BJ (cell line): ENCODE measurements at regions not wholly inside any gene's neighbourhood (a gene's known extent, or its start where the extent isn't known, plus 50 kb on each side); places are given as distances from the start of the nearest gene placed in this dataset.

Experiments used
- CTCF ChIA-PET: fragments of 350-600 bp; formaldehyde crosslinking; extraction: SDS; loops from one replicate; lab custom pipeline; 2021; ENCODE audit warnings: antibody characterized with exemption, inconsistent platforms; lab: Yijun Ruan, JAX
- POLR2A ChIA-PET: fragments of 300-600 bp; sonication (Branson Sonifier 250); formaldehyde crosslinking; extraction: SDS; loops from one replicate; lab custom pipeline; 2021; ENCODE audit warnings: antibody characterized with exemption; lab: Charles Lee
- DNase-seq: peaks from one replicate; pipeline ENCODE4 v3.0.0-alpha.2; 2011; ENCODE audit warnings: low read depth
- H3K27me3 ChIP-seq: 2 replicates; pipeline ENCODE4 v1.6.0; 2011; ENCODE audit warnings: low read length; ENCODE audit not compliant: control insufficient read depth, insufficient read depth
- H3K36me3 ChIP-seq: 2 replicates; pipeline ENCODE4 v1.5.1; 2011; ENCODE audit warnings: low read length; ENCODE audit not compliant: control insufficient read depth, insufficient read depth
- H3K4me3 ChIP-seq: 2 replicates; pipeline ENCODE4 v1.5.1; 2011; ENCODE audit warnings: low read depth, mild to moderate bottlenecking, control low read depth, low read length
- CTCF ChIP-seq: IDR thresholded peaks from 2 replicates; pipeline ENCODE4 v1.5.1; 2011; ENCODE audit warnings: low read depth, mild to moderate bottlenecking, control low read depth, inconsistent platforms, low read length, moderate library complexity; ENCODE audit not compliant: insufficient read depth

DNA sequence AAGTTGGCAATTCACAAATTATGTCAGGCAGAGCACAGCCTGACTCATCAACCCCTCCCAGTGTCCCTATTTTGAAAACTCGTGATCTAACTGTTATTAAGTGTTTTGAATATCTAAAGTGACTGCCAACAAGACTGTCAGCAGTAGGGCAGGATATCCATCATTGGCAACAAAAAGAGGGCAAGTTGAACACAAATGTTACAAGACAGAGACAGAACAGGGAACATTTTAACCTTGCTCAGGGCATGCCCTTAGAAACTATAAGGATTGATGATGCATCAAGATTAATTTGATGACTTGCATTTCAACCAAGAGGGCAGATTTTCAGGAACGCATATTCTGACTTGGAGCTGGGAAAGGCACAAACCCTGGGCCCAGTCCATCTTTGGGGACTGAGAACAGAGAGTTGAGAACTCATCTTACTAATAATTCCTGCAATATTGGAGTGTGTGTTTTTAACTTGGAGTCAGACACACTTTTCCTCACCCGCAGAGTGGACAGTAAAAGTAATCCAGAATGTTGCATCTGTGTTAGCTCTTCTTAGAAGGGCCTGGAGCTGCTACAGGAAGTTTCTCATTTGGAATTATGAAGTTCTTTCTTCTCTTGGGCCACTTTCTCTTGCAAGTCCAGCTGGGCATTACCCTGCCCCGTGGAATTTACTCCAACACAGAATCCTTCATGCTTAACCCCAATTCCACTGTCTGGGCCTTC is 317.2 kb downstream of the LTN1 start:
- DNase-seq: no peak
- Histone ChIP-seq H3K4me3 (no peak overlapping the region), H3K27me3 (no peaks in the 10 kb centered on the region), H3K36me3 (no peaks in the 10 kb centered on the region)
- TF ChIP-seq CTCF: no peak
- CTCF ChIA-PET: interaction anchor here (0.5 to 0.9 kb wide), 2 partner anchors 9 to 149 kb away, joined by 3 read pairs; no protein-coding TSS in a partner anchor
- POLR2A ChIA-PET: no interaction called here

DNA sequence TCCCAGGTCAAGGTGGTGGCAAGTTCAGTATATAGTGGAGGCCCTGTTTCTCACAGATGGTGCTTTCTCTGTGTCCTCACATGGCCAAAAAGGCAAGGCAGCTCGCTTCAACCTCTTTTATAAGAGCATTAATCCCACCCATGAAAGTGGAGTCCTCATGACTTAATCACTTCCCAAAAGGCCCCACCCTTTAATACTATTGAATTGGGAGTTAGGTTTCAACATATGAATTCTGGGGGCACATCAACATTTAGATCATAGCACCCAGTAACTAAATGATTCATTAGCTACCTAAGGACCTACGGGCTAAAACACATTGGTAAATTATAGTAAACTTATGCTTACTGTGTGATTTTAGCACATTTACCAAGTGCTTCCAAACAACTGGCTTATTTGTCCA is 317.9 kb downstream of the LTN1 start:
- DNase-seq: no peak
- ChIA-PET CTCF (interaction anchor here (0.5 to 1.0 kb wide), 3 partner anchors 13 to 149 kb away, joined by 3 read pairs; no protein-coding TSS in a partner anchor), POLR2A (no interaction called here)
- no peaks in the 10 kb centered on the region for H3K36me3 ChIP-seq
- H3K4me3 ChIP-seq: no peak overlapping the region
- no peaks in the 10 kb centered on the region for H3K27me3 ChIP-seq
- TF ChIP-seq CTCF: no peak

- Histone ChIP-seq H3K36me3 (no peaks in the 10 kb centered on the region), H3K27me3 (no peaks in the 10 kb centered on the region), H3K4me3 (no peak overlapping the region)
- no peak for DNase-seq
- ChIA-PET POLR2A (no interaction called here), CTCF (no interaction called here)
- no peak for TF ChIP-seq CTCF
Observed at GRCh38 chr21:28671549-28672195, 321.0 kb downstream of the LTN1 start.

- no peak for TF ChIP-seq CTCF
- DNase-seq: no peak
- ChIA-PET CTCF (interaction anchor here (0.6 kb wide), 1 partner anchor 30 kb away, joined by 3 read pairs; no protein-coding TSS in a partner anchor), POLR2A (no interaction called here)
- H3K36me3 ChIP-seq: no peaks in the 10 kb centered on the region
- H3K27me3 ChIP-seq: no peaks in the 10 kb centered on the region
- no peak overlapping the region for H3K4me3 ChIP-seq
Observed at GRCh38 chr21:28669971-28670653, 322.6 kb downstream of the LTN1 start.

GRCh38 chr21:28669321-28669720 is 323.4 kb downstream of the LTN1 start:
- no peak for TF ChIP-seq CTCF
- Histone ChIP-seq H3K36me3 (no peaks in the 10 kb centered on the region), H3K27me3 (no peaks in the 10 kb centered on the region), H3K4me3 (no peak overlapping the region)
- CTCF ChIA-PET: no interaction called here
- DNase-seq: no peak
- POLR2A ChIA-PET: no interaction called here
